ENCODE measurements at regions not wholly inside any gene's neighbourhood (a gene's known extent, or its start where the extent isn't known, plus 50 kb on each side); places are given as distances from the start of the nearest gene placed in this dataset.
A peak's percentile ranks its signal among the peaks of the same experiment; 100 is the strongest.
"Not testable (repeated sequence)": the region's sequence is repeated elsewhere in the genome, so short reads cannot be mapped to it uniquely, and the experiment has no call there.

DNA sequence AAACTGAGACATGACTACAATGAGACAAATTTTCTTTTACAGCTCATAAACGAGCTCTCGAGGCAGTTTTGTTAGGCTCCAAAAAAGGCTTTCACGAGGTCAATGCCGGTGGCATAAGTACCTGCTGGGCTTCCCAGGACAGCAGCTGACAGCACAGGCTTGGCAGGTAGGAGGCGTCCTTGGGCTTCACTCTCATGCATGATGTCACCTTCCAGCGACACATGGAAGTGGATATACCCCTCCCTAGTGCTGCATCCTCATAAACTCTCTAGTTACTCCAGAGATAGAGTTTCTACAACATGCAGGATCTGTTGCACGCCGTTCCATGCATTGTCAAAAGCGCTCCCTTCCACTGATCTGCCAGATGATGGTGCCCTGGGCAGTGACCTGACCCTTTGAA, 112.5 kb upstream of the PAXBP1 start:
- no peak for DNase-seq (ENCODE audit: low read depth in 2 of 2)

DNA sequence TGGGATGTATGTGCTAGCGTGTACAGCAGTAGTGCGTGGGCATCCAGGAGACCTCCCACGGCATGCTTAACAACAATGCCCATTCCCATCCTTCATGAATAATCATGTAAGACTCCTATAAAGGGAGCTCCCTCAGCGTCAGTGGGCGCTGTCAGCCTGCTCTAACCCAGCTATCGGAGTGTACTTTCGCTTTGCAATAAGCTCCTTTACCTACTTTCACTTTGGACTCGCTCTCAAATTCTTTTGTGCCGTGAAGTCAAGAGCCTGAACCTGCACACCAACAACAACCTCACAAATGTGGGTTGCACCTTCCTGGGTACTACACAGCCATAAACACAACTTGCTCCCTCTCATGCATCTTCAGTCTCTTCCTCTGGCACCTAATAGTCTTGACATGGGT, 114.8 kb upstream of the PAXBP1 start:
- peak in 1 of 2 donors; percentile 4 for DNase-seq (ENCODE audit: low read depth in 2 of 2)

DNA sequence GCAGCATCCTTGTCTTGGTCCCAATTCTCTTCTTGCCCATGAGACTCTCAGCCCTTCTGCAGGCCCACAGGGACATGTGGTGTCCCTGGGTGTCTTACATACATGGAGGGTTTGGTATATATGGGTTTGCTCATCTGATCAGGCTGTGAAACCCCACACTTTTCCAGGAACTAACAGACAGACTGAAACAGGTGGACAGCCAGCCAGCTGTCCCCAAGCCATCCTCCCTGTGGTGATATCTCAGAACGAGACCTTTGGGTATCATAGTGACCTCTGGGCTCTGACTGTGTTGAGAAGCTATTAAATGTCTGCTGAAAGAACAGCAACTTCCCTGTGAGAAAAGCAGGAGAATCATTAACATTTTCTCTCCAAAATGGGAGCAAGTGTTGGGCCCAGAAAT, 115.5 kb upstream of the PAXBP1 start:
- DNase-seq (ENCODE audit: low read depth in 2 of 2): no peak

DNA sequence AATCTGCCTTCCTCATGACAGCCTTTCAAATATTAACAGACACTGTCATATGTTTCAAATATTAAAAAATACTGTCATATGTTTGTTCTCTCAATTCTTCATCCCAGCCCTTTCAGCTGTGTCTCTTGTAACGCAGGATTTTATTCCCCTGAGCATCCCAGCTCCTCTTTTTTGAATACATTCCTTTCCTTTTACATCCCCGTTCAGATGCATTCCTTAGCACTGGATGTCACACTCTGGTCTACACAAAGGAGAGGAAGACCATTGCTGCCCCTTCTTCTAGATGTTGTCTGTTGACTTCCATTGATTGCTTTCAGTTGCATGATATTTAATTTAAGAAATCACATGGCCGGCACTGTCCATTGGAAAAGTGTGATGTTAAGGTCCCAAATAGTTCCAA, 117.4 kb upstream of the PAXBP1 start:
- no peak for DNase-seq (ENCODE audit: low read depth in 2 of 2)

DNA sequence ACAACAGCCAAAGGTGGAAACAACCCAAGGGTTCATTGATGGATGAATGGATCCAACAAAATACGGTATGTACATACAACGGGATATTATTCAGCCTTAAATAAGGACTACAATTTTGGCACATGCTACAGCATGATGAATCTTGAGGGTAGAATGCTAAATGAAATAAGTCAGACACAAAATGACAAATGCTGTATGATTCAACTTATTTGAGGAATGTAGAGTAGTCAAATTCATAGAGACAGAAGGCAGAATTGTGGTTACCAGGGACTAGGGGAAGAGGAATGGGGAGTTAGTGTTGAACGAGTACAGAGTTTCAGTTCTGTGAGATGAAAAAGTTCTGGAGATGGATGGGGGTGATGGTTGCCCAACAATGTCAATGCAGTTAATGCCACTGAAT, 118.0 kb upstream of the PAXBP1 start:
- DNase-seq (ENCODE audit: low read depth in 2 of 2): no peak

DNA sequence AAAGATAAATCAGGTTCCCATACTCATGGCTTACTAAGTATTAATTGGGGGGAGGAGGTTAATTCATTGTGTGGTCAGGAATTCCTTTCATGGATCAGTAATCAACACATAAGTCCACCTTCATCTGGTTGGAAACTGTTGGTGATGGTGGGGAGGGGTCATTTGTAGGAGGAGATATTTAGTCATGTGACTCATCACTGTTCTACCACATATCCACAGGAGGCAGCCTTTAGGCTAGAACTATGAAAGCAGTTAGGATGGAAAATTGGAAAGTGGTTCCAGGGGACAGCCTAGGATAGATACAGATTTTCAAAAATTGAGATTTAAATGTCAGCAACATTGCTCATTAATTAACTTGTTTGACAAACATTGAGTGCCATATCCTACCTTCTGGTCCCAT, 122.8 kb upstream of the PAXBP1 start:
- no peak for DNase-seq (ENCODE audit: low read depth in 2 of 2)

DNA sequence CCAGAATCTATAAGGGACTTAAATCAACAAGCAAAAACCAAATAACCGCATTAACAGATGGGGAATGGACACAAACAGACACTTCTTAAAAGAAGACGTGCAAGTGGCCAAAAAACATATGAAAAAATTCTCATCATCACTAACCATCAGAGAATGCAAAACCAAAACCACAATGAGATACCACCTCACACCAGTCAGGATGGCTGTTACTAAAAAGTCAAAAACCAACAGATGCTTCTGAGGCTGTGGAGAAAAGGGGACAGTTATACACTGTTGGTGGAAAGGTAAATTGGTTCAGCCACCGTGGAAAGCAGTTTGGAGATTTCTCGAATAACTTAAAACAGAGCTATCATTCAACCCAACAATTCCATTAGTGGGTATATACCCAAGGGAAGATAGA, 124.9 kb upstream of the OLIG2 start:
- DNase-seq (ENCODE audit: low read depth in 2 of 2): no peak

DNA sequence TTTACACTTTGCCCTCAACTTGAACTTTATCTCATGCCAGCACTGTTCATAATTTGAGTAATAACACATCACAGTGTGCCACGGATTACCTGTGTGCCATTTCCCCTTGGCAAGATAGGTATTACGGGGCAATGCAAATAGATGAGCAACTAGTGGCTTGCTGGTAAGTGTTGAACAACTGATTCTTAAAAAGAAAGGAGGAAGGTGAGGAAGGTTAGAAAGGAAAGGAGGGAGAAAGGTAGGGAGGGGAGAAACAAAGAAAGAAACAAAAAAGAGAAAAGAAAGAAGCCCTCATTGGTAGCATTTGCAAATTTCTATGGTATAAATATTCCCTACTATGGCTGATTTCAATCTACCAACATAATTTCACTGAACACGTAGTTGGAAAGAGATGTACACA, 118.2 kb upstream of the OLIG2 start:
- DNase-seq (ENCODE audit: low read depth in 2 of 2): no peak

DNA sequence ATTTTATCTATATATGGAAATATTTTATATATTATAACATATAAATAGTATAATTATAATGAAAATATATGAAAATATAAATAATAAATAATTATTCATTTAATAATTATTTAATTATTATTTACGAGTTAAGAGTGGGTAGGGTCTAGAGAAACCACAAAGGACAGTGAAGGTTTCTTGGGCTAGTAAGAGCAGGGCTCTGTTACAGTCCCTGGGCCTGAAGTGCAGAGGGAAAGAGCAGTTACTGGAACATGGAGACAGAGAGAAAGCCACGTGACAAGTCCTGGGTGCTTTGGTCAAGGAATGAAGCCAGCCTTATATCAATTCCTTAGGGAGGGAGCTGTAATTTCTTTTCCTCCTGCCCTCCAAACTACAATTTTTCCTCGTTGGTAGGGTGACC, 117.2 kb upstream of the OLIG2 start:
- DNase-seq (ENCODE audit: low read depth in 2 of 2): no peak

DNA sequence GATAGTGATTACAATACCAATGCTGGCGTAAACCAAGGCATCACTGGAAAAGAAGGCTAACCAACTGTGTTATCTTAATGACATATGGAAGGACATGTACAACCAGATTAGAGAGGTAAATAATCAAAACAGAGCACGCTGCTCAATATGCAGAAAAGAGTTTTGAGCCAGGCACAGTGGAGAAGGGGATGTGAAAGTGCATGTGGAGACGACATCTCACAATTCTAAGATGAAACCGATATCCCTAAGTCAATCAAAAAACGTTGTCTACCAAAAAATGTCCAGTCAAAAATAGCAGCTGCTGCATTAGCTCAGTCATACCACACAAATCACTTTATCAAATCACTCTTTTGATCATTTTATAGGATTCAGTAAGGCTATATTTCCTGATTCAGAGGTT, 116.3 kb upstream of the OLIG2 start:
- no peak for DNase-seq (ENCODE audit: low read depth in 2 of 2)

DNA sequence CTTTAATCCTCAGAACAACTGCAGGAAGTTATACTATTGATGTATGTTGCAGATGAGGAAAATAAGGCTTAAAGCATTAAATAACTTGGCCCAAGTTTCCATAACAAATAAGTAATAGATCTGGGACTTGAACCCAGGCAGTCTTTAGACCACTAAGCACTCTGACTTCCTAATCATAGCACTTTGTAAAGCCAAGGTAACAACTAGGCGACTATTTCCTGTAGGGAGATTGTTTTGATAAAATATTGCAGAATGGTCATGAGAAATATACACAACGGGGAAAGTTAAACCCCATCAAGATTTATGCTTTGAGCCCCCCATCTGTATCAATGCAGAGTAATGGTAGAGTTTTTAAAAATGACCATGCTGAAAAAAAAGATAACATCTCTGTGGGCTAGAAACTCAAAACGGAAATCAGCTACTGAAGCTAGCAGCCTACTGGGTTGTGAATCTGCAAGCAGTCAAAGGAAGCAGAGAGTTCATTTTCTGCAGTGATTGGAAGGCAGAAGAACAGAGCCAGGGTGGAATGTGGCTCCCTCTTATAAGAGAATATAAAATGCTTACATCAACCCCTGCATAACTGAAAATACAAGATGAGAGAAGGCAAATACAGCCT, 111.2 kb upstream of the OLIG2 start:
- no peak for DNase-seq (ENCODE audit: low read depth in 2 of 2)

DNA sequence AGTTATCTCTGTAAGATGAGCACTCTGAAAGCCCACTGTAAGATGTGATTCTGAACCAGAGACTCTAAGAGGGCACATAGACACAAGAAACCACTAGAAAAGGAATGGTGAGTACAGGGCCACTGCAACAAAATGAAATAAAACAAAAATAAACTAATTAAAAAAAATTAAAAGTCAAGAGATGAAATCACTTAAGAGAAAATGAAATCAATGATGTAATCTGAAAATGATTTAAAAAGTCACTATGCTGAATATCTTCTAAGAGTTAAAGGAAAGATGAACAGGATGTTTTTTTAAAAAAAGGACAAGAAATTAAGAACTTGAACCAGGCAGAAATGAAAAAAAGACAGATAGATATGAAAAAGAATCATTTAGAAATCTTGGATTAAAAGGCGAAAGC, 110.6 kb upstream of the OLIG2 start:
- DNase-seq (ENCODE audit: low read depth in 2 of 2): no peak

DNA sequence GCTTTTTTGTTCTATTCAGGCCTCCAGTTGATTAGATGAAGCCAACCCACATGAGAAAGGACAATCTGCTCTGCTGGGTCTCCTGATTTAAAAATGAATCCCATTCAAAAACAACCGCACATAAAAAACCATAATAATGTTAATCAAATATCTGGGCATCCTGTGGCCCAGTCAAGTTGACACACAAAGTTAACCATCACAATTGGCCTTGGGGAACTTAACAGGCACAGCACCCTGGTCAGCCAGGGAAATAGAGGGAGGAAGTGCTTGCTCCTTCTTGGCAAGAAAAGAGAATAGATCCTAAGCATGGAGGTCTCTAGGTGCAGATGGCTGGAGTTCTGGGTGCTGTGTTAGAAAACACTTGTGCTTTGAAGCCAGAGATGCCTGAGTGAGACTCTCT, 109.6 kb upstream of the OLIG2 start:
- no peak for DNase-seq (ENCODE audit: low read depth in 2 of 2)

DNA sequence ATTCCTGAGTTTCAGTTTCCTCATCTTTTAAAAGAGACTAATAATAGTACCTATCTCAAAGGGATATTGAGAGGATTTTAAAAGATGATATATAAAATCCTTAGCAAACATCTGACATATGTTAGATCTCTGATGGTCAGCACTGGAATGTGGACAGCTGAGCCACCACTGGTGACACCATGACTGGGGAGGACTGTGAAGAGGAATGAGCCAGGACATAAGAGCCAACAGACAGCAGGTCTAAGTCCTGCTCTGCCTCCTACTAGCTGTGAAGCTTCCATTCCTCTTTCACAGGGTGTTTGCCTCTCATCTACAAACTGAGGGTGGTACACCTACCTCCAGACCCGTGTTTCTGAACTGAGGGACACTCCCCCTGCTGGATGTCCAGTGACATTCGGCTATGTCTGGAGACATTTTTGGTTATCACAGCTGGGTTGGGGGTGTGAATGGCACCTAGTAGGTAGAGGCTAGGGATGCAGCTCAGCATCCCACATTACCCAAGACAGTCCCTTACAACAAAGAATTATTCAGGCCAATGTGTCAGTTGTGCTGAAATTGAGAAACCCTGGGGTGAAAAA, 109.1 kb upstream of the OLIG2 start:
- no peak for DNase-seq (ENCODE audit: low read depth in 2 of 2)

DNA sequence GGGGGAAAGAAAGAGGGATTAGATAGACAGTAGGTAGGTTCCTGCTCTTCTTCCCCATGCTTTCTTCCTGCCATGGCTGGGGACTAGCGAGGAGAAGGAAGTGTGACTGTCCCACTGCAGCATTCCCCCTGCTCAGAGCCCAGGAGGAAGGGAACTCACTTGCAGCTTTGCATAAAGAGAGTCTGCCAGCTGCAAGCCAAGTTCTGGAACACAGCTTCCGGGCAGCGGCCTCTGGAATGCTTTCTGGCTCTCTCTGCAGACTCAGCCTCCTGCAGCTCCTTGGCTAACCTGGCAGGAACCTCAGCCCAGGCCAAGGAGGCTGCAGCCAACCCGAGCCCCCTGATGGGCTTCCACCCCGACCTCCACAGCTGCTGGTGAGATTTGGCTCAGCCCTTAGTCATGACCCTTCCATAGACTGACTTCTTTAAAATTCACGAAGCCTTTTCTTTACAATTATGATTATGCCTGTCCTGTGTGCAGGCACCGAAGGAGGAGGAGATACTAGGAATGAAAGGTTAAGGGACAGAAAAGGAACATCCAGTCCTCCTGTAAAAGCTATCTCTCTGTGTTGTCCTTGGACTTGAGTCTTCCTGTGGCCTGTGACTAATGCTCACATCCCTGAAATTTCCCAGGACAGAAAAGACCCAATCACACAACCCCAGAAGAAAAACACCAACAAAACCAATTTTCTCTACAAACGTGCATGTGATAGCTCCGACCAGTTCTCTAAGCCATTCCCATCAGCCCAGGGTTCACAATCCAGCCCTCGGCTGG, 108.2 kb upstream of the OLIG2 start:
- DNase-seq (ENCODE audit: low read depth in 2 of 2): peak in 1 of 2 donors; percentile 6

DNA sequence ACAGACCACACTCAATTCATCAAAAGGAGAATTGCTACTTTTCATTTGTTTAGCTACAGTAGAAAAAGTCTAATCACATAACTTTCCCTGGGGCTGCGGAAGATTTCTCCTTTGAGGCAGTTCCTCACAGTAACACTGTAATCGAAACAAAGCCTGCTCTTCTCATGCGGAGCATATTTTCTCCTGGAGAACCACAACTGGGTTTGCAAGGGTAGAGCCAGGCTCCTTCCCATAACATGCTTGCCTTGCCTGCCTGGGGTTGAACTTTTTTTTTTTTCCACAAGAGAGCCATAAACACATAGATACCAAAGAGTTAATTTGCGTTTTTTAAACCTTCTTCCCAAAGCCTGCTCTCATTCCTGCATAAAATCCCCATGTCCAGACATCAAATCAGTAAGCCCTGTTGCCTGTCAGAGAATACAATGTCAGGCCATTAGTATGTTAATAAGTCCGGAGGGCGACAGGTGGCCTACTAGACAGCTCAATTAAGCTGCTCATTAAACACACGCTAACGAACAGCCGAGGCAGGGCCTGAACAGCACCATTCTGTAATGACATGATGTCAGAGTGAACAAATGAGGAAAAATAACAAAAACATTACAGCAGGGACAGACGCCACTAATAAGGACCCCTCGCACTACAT, 107.1 kb upstream of the OLIG2 start:
- DNase-seq (ENCODE audit: low read depth in 2 of 2): no peak

DNA sequence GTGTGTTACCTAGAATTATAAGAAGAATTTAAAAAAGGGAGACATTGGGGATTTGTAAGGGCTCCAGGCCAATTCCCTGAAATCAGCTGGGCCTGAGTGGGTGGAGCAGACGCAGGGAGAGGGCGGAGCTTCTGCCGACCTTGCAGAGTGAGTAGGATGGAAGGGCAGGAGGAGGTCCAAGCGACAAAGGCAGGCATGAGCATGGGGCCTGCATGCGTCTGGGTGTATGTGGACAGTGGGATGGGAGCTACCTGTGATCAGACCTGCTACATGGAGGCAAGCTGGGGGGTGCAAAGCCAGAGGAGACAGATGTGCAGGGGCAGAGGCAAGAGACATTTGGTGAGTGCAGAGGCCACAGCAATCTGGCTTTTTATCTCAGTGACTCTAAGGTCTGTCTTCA, 105.3 kb upstream of the OLIG2 start:
- DNase-seq (ENCODE audit: low read depth in 2 of 2): no peak

DNA sequence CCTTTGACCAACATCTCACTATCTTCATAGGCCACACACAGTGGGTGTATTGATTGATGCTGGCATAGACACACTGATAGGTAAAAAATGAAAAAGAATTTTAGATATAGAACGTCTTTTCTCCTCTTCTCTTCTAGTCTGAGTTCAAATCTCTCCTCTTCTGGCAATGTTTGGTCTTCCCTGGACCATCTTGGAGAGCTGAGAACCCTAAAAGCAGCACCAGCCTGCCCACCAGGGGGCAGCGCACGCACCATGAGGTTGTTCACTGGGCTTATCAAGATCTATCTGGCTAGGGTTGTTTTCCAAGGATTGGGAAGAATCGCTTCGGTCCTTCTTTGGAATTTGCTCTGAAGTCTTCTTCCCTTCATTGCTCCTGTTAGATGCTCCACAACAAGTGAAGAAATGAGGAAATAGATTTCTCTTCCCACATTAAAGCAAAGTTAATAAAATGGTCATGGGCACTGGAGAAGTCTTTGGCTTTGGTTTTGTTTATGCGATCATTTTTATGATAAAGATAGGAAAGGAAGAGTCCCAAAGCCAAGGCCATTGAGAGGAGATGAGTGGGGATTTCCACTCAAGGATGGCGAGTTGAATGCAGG, 104.0 kb upstream of the OLIG2 start:
- DNase-seq (ENCODE audit: low read depth in 2 of 2): peak; percentile 23 to 32

DNA sequence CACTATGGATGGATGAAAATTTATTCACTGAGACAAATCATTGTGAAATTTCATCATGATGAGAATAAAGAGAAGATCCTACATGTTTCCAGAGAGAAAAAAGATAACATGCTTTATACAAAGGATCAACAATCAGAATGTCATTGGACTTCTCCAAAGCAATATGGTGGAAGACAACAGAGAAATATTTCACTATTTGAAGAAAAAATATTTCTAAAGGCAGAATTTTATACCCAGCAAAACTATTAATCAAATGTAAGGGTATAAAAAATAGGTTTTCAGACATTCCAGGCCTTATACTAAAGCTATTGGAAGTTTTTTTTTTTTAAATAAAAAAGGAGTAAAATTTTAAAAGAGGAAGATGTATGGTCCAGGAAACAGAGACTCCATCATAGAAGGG, 100.6 kb upstream of the OLIG2 start:
- no peak for DNase-seq (ENCODE audit: low read depth in 2 of 2)

DNA sequence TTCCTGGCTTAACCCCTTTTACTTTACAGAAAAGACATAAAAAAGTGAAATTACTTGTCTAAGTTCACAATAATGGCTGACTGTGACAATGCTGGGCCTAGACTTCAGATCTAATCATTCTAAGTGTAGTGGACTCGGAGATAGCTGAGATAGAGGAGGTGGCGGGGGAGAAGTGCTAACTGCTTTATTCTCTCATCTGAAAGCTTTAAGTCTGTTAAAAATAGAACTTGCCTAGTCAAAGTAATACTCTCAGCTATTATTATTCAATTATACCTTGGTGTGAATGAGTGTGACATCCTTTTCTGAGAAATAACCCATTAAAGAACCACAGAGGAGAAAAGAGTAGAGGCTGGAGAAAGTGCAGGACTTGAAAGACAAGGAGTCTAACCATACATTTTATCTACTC, 96.1 kb upstream of the OLIG2 start:
- no peak for DNase-seq (ENCODE audit: low read depth in 2 of 2)

DNA sequence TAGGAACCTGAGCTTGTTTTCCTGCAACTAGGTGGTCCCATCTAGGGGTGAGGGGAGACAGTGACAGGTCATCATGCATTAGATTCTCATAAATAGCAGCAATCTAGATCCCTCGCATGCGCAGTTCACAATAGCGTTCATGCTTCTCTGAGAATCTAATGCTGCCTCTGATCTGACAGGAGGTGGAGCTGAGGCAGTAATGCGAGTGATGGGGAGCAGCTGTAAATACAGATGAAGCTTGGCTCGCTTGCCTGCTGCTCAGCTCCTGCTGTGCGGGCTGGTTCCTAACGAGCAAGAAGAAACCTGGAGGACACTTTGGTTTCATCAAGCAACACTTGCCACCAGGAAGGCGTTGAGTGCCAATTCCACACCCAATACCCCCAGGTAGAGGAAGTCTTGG, 95.1 kb upstream of the OLIG2 start:
- no peak for DNase-seq (ENCODE audit: low read depth in 2 of 2)

DNA sequence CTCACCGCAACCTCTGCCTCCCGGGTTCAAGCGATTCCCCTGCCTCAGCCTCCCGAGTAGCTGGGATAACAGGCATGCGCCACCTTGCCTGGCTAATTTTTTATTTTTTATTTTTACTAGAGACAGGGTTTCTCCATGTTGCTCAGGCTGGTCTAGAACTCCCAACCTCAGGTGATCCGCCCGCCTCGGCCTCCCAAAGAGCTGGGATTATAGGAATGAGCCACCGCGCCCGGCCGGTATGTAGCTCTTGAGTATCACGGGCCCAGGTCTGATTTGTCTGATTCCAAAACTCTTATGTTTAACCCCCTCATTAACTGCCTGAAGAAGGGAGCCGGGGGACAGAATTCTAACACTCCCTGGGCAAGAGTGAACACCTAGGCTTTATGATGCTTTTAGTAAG, 91.7 kb upstream of the OLIG2 start:
- not testable (repeated sequence) for DNase-seq (ENCODE audit: low read depth in 2 of 2)
